Left lung (tissue), 4 donors: ENCODE measurements at regions not wholly inside any gene's neighbourhood (a gene's known extent, or its start where the extent isn't known, plus 50 kb on each side); places are given as distances from the start of the nearest gene placed in this dataset.
A peak's percentile ranks its signal among the peaks of the same experiment; 100 is the strongest.

Experiments used
- ATAC-seq: fragments of 200-7000 bp; cut with Tn5 transposase; one replicate; pipeline ENCODE4 v1.9.1; 2020; ENCODE audit warnings: moderate library complexity
- DNase-seq, 4 donors: peaks; one replicate each; pipeline ENCODE4 v3.0.0-alpha.2; 2013 to 2020
- H3K27ac ChIP-seq, 2 donors: fragments of 200-600 bp; sonication (generic) in 1 of 2; one replicate each; pipeline versions ENCODE4 v1.5.0 to v1.8.0; 2020 to 2021
- H3K27me3 ChIP-seq, 2 donors: fragments of 200-600 bp; sonication (generic) in 1 of 2; one replicate each; pipeline versions ENCODE4 v1.5.0 to v1.8.0; 2020 to 2021
- H3K36me3 ChIP-seq, 2 donors: fragments of 200-600 bp; sonication (generic) in 1 of 2; one replicate each; pipeline versions ENCODE4 v1.5.0 to v1.8.0; 2020 to 2021
- H3K4me1 ChIP-seq, 2 donors: fragments of 200-600 bp; one replicate each; pipeline ENCODE4 v1.8.0; 2021
- H3K4me3 ChIP-seq, 2 donors: fragments of 200-600 bp; sonication (generic) in 1 of 2; one replicate each; pipeline versions ENCODE4 v1.5.0 to v1.8.0; 2020 to 2021; ENCODE audit warnings: mild to moderate bottlenecking in 1 of 2
- H3K9me3 ChIP-seq, 2 donors: fragments of 200-600 bp; sonication (generic) in 1 of 2; one replicate each; pipeline versions ENCODE4 v1.5.0 to v1.8.0; 2020 to 2021
- intact Hi-C, 2 donors: fragments of 100-400 bp; cut with DNase I; formaldehyde crosslinking; loops; one replicate each; pipeline versions ENCODE4 v1.11.2 to v1.14.2; 2022
- TF ChIP-seq, protein P1 (sequence below), 2 donors: fragments of 200-600 bp; sonication (generic) in 1 of 2; IDR thresholded peaks; one replicate each; pipeline versions ENCODE4 v1.5.0 to v1.8.0; 2021; ENCODE audit warnings: antibody characterized with exemption in 2 of 2
- donor health status: DM: no; HTN: yes; CAD: no.
- donor health status: DM: no; HTN: no; CAD: no.

DNA sequence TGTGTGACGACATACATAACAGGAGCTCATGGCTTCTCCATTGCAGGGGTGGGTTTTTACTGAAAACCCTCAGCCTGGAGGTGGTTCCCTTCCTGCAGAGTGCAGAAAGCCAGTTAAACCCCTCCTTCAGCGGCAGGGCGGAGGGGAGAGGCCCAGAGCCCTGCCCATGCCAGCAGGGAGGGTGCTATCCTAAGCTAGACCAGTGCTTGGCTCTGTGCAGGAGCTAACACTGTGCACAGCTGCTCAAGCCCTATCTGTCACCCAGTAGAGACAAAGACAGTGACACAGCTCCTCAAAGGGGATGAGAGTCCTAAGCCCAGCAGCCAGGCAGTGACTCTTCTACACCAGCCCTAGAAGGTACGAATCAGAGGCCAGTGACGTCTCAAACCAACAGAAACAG is 70.0 kb upstream of the ZSWIM6 start:
- no peaks in the 10 kb centered on the region for H3K36me3 ChIP-seq
- no peaks in the 10 kb centered on the region for H3K27me3 ChIP-seq
- TF ChIP-seq, protein P1, sequence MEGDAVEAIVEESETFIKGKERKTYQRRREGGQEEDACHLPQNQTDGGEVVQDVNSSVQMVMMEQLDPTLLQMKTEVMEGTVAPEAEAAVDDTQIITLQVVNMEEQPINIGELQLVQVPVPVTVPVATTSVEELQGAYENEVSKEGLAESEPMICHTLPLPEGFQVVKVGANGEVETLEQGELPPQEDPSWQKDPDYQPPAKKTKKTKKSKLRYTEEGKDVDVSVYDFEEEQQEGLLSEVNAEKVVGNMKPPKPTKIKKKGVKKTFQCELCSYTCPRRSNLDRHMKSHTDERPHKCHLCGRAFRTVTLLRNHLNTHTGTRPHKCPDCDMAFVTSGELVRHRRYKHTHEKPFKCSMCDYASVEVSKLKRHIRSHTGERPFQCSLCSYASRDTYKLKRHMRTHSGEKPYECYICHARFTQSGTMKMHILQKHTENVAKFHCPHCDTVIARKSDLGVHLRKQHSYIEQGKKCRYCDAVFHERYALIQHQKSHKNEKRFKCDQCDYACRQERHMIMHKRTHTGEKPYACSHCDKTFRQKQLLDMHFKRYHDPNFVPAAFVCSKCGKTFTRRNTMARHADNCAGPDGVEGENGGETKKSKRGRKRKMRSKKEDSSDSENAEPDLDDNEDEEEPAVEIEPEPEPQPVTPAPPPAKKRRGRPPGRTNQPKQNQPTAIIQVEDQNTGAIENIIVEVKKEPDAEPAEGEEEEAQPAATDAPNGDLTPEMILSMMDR (IDR thresholded peaks at IDR 0.05): no peak
- H3K27ac ChIP-seq: no peak overlapping the region
- ATAC-seq: no peak
- H3K4me1 ChIP-seq: peaks cover 6 to 30% of the 10 kb centered on the region in 2 donors
- no peak overlapping the region for H3K4me3 ChIP-seq
- DNase-seq: no peak
- intact Hi-C loops: no loop called here
- H3K9me3 ChIP-seq: no peaks in the 10 kb centered on the region

DNA sequence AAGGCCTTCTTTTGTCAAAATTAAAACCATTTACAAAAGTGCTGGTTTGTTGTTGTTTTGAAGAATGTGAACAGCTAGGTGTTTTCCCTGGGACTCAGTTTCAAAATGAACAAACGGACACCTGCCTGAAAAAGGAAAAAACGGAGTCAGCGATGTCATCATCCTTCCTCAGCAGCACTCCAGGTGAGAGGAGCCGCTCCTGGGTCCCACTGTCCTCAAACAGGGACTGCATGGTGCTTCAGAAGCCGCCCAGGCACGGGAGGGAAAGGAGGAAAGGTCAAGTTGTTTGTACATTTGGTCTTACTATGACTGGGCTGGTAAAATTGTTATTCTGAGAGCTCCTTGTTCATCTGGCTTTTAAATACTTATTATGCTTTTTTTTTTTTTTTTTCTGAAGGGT is 69.0 kb upstream of the ZSWIM6 start:
- Histone ChIP-seq H3K27ac (peak overlapping the region in 1 of 2 donors; percentile 31), H3K36me3 (no peaks in the 10 kb centered on the region), H3K4me1 (peaks cover 6 to 30% of the 10 kb centered on the region in 2 donors), H3K27me3 (no peaks in the 10 kb centered on the region), H3K4me3 (no peak overlapping the region), H3K9me3 (no peaks in the 10 kb centered on the region)
- DNase-seq: peak in 2 of 4 donors; percentile 60 to 67
- TF ChIP-seq, protein P1 (IDR thresholded peaks at IDR 0.05): no peak
- peak; percentile 89 for ATAC-seq
- intact Hi-C loops: no loop called here

DNA sequence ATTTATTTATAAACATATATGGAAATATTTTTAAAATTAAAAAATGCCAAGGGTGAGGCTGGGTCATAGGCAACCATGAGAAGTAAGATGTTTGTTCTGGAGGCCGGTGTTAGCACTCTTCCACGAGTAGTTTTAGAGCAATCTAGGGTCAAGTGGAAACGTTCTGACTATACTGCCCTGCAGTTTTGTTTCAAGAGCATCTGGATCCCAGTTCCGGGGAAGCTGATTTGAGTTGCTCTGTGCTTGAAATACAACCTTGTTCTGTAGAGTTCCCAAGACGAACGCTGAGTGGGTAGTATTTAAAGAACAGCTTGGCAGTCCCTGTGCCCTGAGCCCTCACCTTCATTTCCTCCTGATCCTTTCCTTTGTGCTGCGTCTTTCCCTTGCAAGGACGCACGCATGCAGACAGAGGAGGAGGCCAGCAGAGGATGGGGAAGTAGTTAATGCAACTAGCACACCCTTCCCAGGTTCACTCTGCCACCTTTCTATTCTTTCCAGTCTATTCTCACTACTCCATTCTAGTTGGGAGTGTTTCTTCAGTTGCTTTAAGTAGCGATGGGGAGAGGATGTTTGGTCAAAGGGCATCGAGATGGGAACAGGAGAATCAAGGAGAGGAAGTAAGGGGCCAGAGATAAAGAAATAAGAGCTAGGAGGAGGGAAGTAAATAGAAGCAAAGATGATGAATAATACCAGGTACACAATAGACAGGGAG is 68.3 kb upstream of the ZSWIM6 start:
- DNase-seq (peak in 1 of 4 donors; percentile 28), ATAC-seq (peak; percentile 90)
- no peaks in the 10 kb centered on the region for H3K9me3 ChIP-seq
- no peaks in the 10 kb centered on the region for H3K36me3 ChIP-seq
- intact Hi-C loops: no loop called here
- H3K4me3 ChIP-seq: no peak overlapping the region
- H3K4me1 ChIP-seq: peaks cover 6 to 30% of the 10 kb centered on the region in 2 donors
- TF ChIP-seq, protein P1 (IDR thresholded peaks at IDR 0.05): no peak
- H3K27me3 ChIP-seq: no peaks in the 10 kb centered on the region
- peak overlapping the region in 1 of 2 donors; percentile 31 for H3K27ac ChIP-seq

- no peak for DNase-seq
- peak overlapping the region in 1 of 2 donors; percentile 31 for H3K27ac ChIP-seq
- no peaks in the 10 kb centered on the region for H3K36me3 ChIP-seq
- intact Hi-C loops: no loop called here
- H3K4me3 ChIP-seq: no peak overlapping the region
- no peaks in the 10 kb centered on the region for H3K9me3 ChIP-seq
- TF ChIP-seq, protein P1 (IDR thresholded peaks at IDR 0.05): no peak
- no peaks in the 10 kb centered on the region for H3K27me3 ChIP-seq
- ATAC-seq: no peak
- H3K4me1 ChIP-seq: peaks cover 6 to 30% of the 10 kb centered on the region in 2 donors
Observed at GRCh38 chr5:61264273-61264661, 67.8 kb upstream of the ZSWIM6 start.

GRCh38 chr5:61267116-61267515 is 64.9 kb upstream of the ZSWIM6 start:
- intact Hi-C loops: no loop called here
- Histone ChIP-seq H3K4me1 (peaks cover 6 to 21% of the 10 kb centered on the region in 2 donors), H3K9me3 (no peaks in the 10 kb centered on the region), H3K36me3 (no peaks in the 10 kb centered on the region), H3K27ac (no peak overlapping the region), H3K4me3 (no peak overlapping the region), H3K27me3 (no peaks in the 10 kb centered on the region)
- no peak for DNase-seq
- ATAC-seq: no peak
- TF ChIP-seq, protein P1 (IDR thresholded peaks at IDR 0.05): no peak
